ENCODE measurements at regions not wholly inside any gene's neighbourhood (a gene's known extent, or its start where the extent isn't known, plus 50 kb on each side); places are given as distances from the start of the nearest gene placed in this dataset.
"Not testable (repeated sequence)": the region's sequence is repeated elsewhere in the genome, so short reads cannot be mapped to it uniquely, and the experiment has no call there.

GRCh38 chr4:142897518-142897917 is 51.4 kb upstream of the INPP4B start:
- not testable (repeated sequence) for DNase-seq

GRCh38 chr4:142900622-142901021 is 54.5 kb upstream of the INPP4B start:
- no peak for DNase-seq

- peak; percentile 1 for DNase-seq
These were observed 55.1 kb upstream of the INPP4B start for GRCh38 chr4:142901166-142901662.

GRCh38 chr4:142903617-142904016 is 57.5 kb upstream of the INPP4B start:
- DNase-seq, result not testable (repeated sequence)

- no peak for DNase-seq
These were observed 63.8 kb upstream of the INPP4B start for GRCh38 chr4:142909908-142910307.

- no peak for DNase-seq
These were observed 66.9 kb upstream of the INPP4B start for GRCh38 chr4:142913034-142913433.

GRCh38 chr4:142913461-142914030 is 67.4 kb upstream of the INPP4B start:
- no peak for DNase-seq

GRCh38 chr4:142917678-142918077 is 71.6 kb upstream of the INPP4B start:
- DNase-seq, result no peak

GRCh38 chr4:142922720-142923119 is 76.6 kb upstream of the INPP4B start:
- no peak for DNase-seq

- DNase-seq, result no peak
These were observed 77.5 kb upstream of the INPP4B start for GRCh38 chr4:142923619-142924018.

- DNase-seq, result no peak
These were observed 79.1 kb upstream of the INPP4B start for GRCh38 chr4:142925161-142925560.

- DNase-seq, result no peak
These were observed 81.6 kb upstream of the INPP4B start for GRCh38 chr4:142927721-142928120.

- no peak for DNase-seq
These were observed 83.4 kb upstream of the INPP4B start for GRCh38 chr4:142929526-142929925.

- no peak for DNase-seq
These were observed 87.1 kb upstream of the INPP4B start for GRCh38 chr4:142933207-142933606.

- peak; percentile 85 for DNase-seq
These were observed 94.6 kb upstream of the INPP4B start for GRCh38 chr4:142940425-142941330.

- DNase-seq, result no peak
These were observed 98.5 kb upstream of the INPP4B start for GRCh38 chr4:142944565-142944964.

GRCh38 chr4:142952821-142953580 is 106.9 kb upstream of the INPP4B start:
- no peak for DNase-seq

GRCh38 chr4:142954415-142954814 is 108.3 kb upstream of the INPP4B start:
- DNase-seq, result no peak

- no peak for DNase-seq
These were observed 109.4 kb upstream of the INPP4B start for GRCh38 chr4:142955501-142955900.

GRCh38 chr4:142959173-142959572 is 113.1 kb upstream of the INPP4B start:
- DNase-seq, result no peak

GRCh38 chr4:142960126-142960525 is 114.0 kb upstream of the INPP4B start:
- DNase-seq, result no peak

- DNase-seq, result no peak
These were observed 115.0 kb upstream of the INPP4B start for GRCh38 chr4:142960867-142961644.

- DNase-seq, result no peak
These were observed 115.8 kb upstream of the INPP4B start for GRCh38 chr4:142961866-142962265.

Data from NCI-H345 (cell line).